ENCODE measurements at regions not wholly inside any gene's neighbourhood (a gene's known extent, or its start where the extent isn't known, plus 50 kb on each side); places are given as distances from the start of the nearest gene placed in this dataset.

GRCh38 chr13:84352946-84353345, 470.7 kb upstream of the SLITRK1 start:
- no peak for DNase-seq (ENCODE audit: low read depth in 2 of 2)

GRCh38 chr13:84339456-84339855, 457.2 kb upstream of the SLITRK1 start:
- no peak for DNase-seq (ENCODE audit: low read depth in 2 of 2)

GRCh38 chr13:84332346-84332745, 450.1 kb upstream of the SLITRK1 start:
- DNase-seq (ENCODE audit: low read depth in 2 of 2) = no peak

- no peak for DNase-seq (ENCODE audit: low read depth in 2 of 2)
Observed at GRCh38 chr13:84315527-84315926, 433.3 kb upstream of the SLITRK1 start.

GRCh38 chr13:84303035-84303434, 420.8 kb upstream of the SLITRK1 start:
- DNase-seq (ENCODE audit: low read depth in 2 of 2) = no peak

GRCh38 chr13:84297251-84297650, 415.0 kb upstream of the SLITRK1 start:
- DNase-seq (ENCODE audit: low read depth in 2 of 2) = no peak

GRCh38 chr13:84296401-84296800, 414.1 kb upstream of the SLITRK1 start:
- DNase-seq (ENCODE audit: low read depth in 2 of 2) = no peak

GRCh38 chr13:84294576-84294975, 412.3 kb upstream of the SLITRK1 start:
- no peak for DNase-seq (ENCODE audit: low read depth in 2 of 2)

GRCh38 chr13:84290386-84290785, 408.1 kb upstream of the SLITRK1 start:
- no peak for DNase-seq (ENCODE audit: low read depth in 2 of 2)

- DNase-seq (ENCODE audit: low read depth in 2 of 2) = no peak
Observed at GRCh38 chr13:84279166-84279565, 396.9 kb upstream of the SLITRK1 start.

GRCh38 chr13:84272877-84273562, 390.7 kb upstream of the SLITRK1 start:
- no peak for DNase-seq (ENCODE audit: low read depth in 2 of 2)

- no peak for DNase-seq (ENCODE audit: low read depth in 2 of 2)
Observed at GRCh38 chr13:84265257-84265764, 383.0 kb upstream of the SLITRK1 start.

GRCh38 chr13:84263354-84264069, 381.2 kb upstream of the SLITRK1 start:
- DNase-seq (ENCODE audit: low read depth in 2 of 2) = no peak

- DNase-seq (ENCODE audit: low read depth in 2 of 2) = no peak
Observed at GRCh38 chr13:84255226-84255797, 373.0 kb upstream of the SLITRK1 start.

GRCh38 chr13:84249463-84249862, 367.2 kb upstream of the SLITRK1 start:
- no peak for DNase-seq (ENCODE audit: low read depth in 2 of 2)

GRCh38 chr13:84243340-84243739, 361.1 kb upstream of the SLITRK1 start:
- no peak for DNase-seq (ENCODE audit: low read depth in 2 of 2)

GRCh38 chr13:84239032-84239431, 356.8 kb upstream of the SLITRK1 start:
- DNase-seq (ENCODE audit: low read depth in 2 of 2) = no peak

GRCh38 chr13:84238381-84238780, 356.1 kb upstream of the SLITRK1 start:
- DNase-seq (ENCODE audit: low read depth in 2 of 2) = no peak

GRCh38 chr13:84237143-84237542, 354.9 kb upstream of the SLITRK1 start:
- no peak for DNase-seq (ENCODE audit: low read depth in 2 of 2)

- DNase-seq (ENCODE audit: low read depth in 2 of 2) = no peak
Observed at GRCh38 chr13:84234416-84234815, 352.1 kb upstream of the SLITRK1 start.

- DNase-seq (ENCODE audit: low read depth in 2 of 2) = no peak
Observed at GRCh38 chr13:84230568-84230967, 348.3 kb upstream of the SLITRK1 start.

- no peak for DNase-seq (ENCODE audit: low read depth in 2 of 2)
Observed at GRCh38 chr13:84211048-84211447, 328.8 kb upstream of the SLITRK1 start.
